Endothelial cell of umbilical vein (primary cell): ENCODE measurements at regions not wholly inside any gene's neighbourhood (a gene's known extent, or its start where the extent isn't known, plus 50 kb on each side); places are given as distances from the start of the nearest gene placed in this dataset.

ENCODE experiments used
- BruUV-seq: library from RNA; stranded (reverse); fragments of 400-500 nt; replicated peaks from 2 replicates; lab custom pipeline; 2021; lab: Mats Ljungman, UMichigan
- CTCF ChIA-PET: fragments of 300-600, 350-600 bp; sonication (Branson Sonifier 250); formaldehyde crosslinking; loops from one replicate; lab custom pipeline; 2021; ENCODE audit warnings: antibody characterized with exemption, inconsistent platforms; lab: Charles Lee
- POLR2A ChIA-PET: fragments of 300-600, 350-600 bp; sonication (Branson Sonifier 250); formaldehyde crosslinking; loops from one replicate; lab custom pipeline; 2021; ENCODE audit warnings: antibody characterized with exemption, inconsistent platforms; lab: Charles Lee
- DNase-seq: peaks from one replicate; pipeline ENCODE4 v3.0.0-alpha.2; 2011; ENCODE audit warnings: low read depth, low spot score
- FAIRE-seq: peaks from 2 replicates; lab custom pipeline; 2011; peaks lifted over from hg19 to GRCh38; lab: Jason Lieb, UNC
- H2AFZ ChIP-seq: 2 replicates; pipeline ENCODE4 v1.6.0; 2012; ENCODE audit warnings: low read depth, low read length, control low read depth, inconsistent platforms
- H3K27ac ChIP-seq: 2 replicates; pipeline ENCODE4 v1.5.1; 2011; ENCODE audit warnings: low read depth, mild to moderate bottlenecking, control low read depth, low read length, moderate library complexity; ENCODE audit not compliant: insufficient read depth
- H3K27me3 ChIP-seq, 2 experiments: 2 replicates each; pipeline versions ENCODE4 v1.6.0 to v1.6.1; 2011; ENCODE audit warnings: low read length in 2 of 2, mixed read lengths in 1 of 2; ENCODE audit not compliant: control insufficient read depth in 2 of 2, insufficient read depth in 2 of 2
- H3K36me3 ChIP-seq, 2 experiments: 2 replicates in 1 of 2; 3 replicates in 1 of 2; pipeline ENCODE4 v1.5.1; 2011; ENCODE audit warnings: low read length in 2 of 2, mild to moderate bottlenecking in 1 of 2, moderate library complexity in 1 of 2; ENCODE audit not compliant: control insufficient read depth in 2 of 2, insufficient read depth in 2 of 2; ENCODE audit errors: extremely low read depth in 1 of 2
- H3K4me1 ChIP-seq: 3 replicates; pipeline ENCODE4 v1.5.1; 2011; ENCODE audit warnings: mild to moderate bottlenecking, low read length; ENCODE audit not compliant: control insufficient read depth, insufficient read depth; ENCODE audit errors: extremely low read depth
- H3K4me2 ChIP-seq: 2 replicates; pipeline ENCODE4 v1.6.1; 2011; ENCODE audit warnings: low read length, control low read depth, mixed read lengths; ENCODE audit not compliant: insufficient read depth
- H3K4me3 ChIP-seq, 3 experiments: fragments of 200-600 bp in 1 of 3; sonication (generic), shearing (Covaris generic) in 1 of 3; replicated peaks in 1 of 3; 2 replicates each; pipeline ENCODE4 v1.5.1; 2011 to 2016; ENCODE audit warnings: control low read depth in 3 of 3, low read length in 3 of 3, mild to moderate bottlenecking in 2 of 3, inconsistent platforms in 1 of 3, low read depth in 1 of 3, moderate library complexity in 1 of 3; ENCODE audit not compliant: insufficient read depth in 1 of 3
- H3K79me2 ChIP-seq: 2 replicates; pipeline ENCODE4 v1.6.0; 2012; ENCODE audit warnings: low read length, inconsistent platforms; ENCODE audit not compliant: control insufficient read depth, insufficient read depth
- H3K9ac ChIP-seq: replicated peaks from 2 replicates; pipeline ENCODE3; 2011; ENCODE audit warnings: low read length, control low read depth; ENCODE audit not compliant: insufficient read depth; ENCODE audit errors: extremely low read depth
- H3K9me1 ChIP-seq: replicated peaks from 3 replicates; pipeline ENCODE4 v1.6.0; 2011; ENCODE audit warnings: mild to moderate bottlenecking, low read length; ENCODE audit not compliant: control insufficient read depth, insufficient read depth; ENCODE audit errors: extremely low read depth
- H3K9me3 ChIP-seq: replicated peaks from 2 replicates; pipeline ENCODE4 v1.5.1; 2012; ENCODE audit warnings: low read length, inconsistent platforms; ENCODE audit not compliant: control insufficient read depth, insufficient read depth
- H4K20me1 ChIP-seq: replicated peaks from 2 replicates; pipeline ENCODE3; 2011; ENCODE audit warnings: mild to moderate bottlenecking, low read length; ENCODE audit not compliant: control insufficient read depth, insufficient read depth; ENCODE audit errors: extremely low read depth
- EZH2 ChIP-seq: IDR thresholded peaks from 2 replicates; pipeline ENCODE4 v1.6.1; 2012; ENCODE audit warnings: borderline replicate concordance, low read depth, mild to moderate bottlenecking, moderate library complexity, low read length, inconsistent platforms; ENCODE audit not compliant: severe bottlenecking
- FOS ChIP-seq: IDR thresholded peaks from 2 replicates; pipeline ENCODE4 v1.6.1; 2011; ENCODE audit warnings: mild to moderate bottlenecking, low read length, moderate library complexity, borderline replicate concordance; ENCODE audit not compliant: insufficient read depth
- GATA2 ChIP-seq: IDR thresholded peaks from 2 replicates; pipeline ENCODE4 v1.7.0; 2011; ENCODE audit warnings: low read depth, mild to moderate bottlenecking, moderate library complexity, mixed read lengths, low read length; ENCODE audit not compliant: insufficient read length, insufficient read depth
- JUN ChIP-seq: IDR thresholded peaks from 2 replicates; pipeline ENCODE4 v1.6.1; 2011; ENCODE audit warnings: borderline replicate concordance, low read depth; ENCODE audit not compliant: insufficient read length, insufficient read depth
- MYC ChIP-seq: IDR thresholded peaks from one replicate; pipeline ENCODE4 v1.6.1; 2011; ENCODE audit warnings: mild to moderate bottlenecking, low read depth, low read length
- POLR2A ChIP-seq: IDR thresholded peaks from 2 replicates; pipeline ENCODE4 v1.6.1; 2012; ENCODE audit warnings: low read depth, mild to moderate bottlenecking, control low read depth, low read length
- POLR2AphosphoS5 ChIP-seq: IDR thresholded peaks from 2 replicates; pipeline ENCODE4 v1.6.1; 2012; ENCODE audit warnings: low read depth, mild to moderate bottlenecking, control low read depth, low read length, moderate library complexity; ENCODE audit not compliant: insufficient read depth
- dilution Hi-C: fragments of 300-500 bp; cut with MboI; formaldehyde crosslinking; loops from one replicate; pipeline ENCODE4 v1.15.0; 2019; ENCODE audit warnings: low sequenced_read_pairs; ENCODE audit not compliant: extremely low pct_ligation_motif_present
- intact Hi-C: fragments of 100-400 bp; cut with micrococcal nuclease; formaldehyde crosslinking; loops from one replicate; pipeline ENCODE4 v1.10.0; 2022
- TF ChIP-seq, protein P1 (sequence below): IDR thresholded peaks from 2 replicates; pipeline ENCODE4 v1.6.1; 2011; ENCODE audit not compliant: insufficient read depth, insufficient read length
- TF ChIP-seq, protein P2 (sequence below), 2 donors: IDR thresholded peaks; 1 replicate in 1 of 2; 2 replicates in 1 of 2; pipeline ENCODE4 v1.5.1; 2011; ENCODE audit warnings: low read length in 2 of 2, mild to moderate bottlenecking in 2 of 2, moderate library complexity in 2 of 2, control low read depth in 1 of 2, inconsistent platforms in 1 of 2, low read depth in 1 of 2; ENCODE audit not compliant: insufficient read depth in 1 of 2; ENCODE audit errors: extremely low read depth in 1 of 2

- Histone ChIP-seq H3K36me3 (no peaks in the 10 kb centered on the region), H3K27me3 (no peaks in the 10 kb centered on the region), H2AFZ (no peak overlapping the region), H3K4me3 (no peak overlapping the region), H3K9ac (no peak overlapping the region), H3K9me3 (no peaks in the 10 kb centered on the region), H3K79me2 (no peaks in the 10 kb centered on the region), H3K4me1 (no peaks in the 10 kb centered on the region), H4K20me1 (no peaks in the 10 kb centered on the region), H3K4me2 (no peak overlapping the region), H3K27ac (no peak overlapping the region), H3K9me1 (no peaks in the 10 kb centered on the region)
- dilution Hi-C loops = no loop called here
- intact Hi-C loops = no loop called here
- DNase-seq = no peak
- POLR2A ChIA-PET = no interaction called here
- no peak for TF ChIP-seq MYC
- TF ChIP-seq GATA2 = no peak
- TF ChIP-seq FOS = no peak
- TF ChIP-seq, protein P1, sequence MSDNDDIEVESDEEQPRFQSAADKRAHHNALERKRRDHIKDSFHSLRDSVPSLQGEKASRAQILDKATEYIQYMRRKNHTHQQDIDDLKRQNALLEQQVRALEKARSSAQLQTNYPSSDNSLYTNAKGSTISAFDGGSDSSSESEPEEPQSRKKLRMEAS = no peak
- TF ChIP-seq POLR2AphosphoS5 = no peak
- no TSS peak for BruUV-seq
- no peak for FAIRE-seq
- CTCF ChIA-PET = no interaction called here
Observed at GRCh38 chr19:31174948-31175347, 174.3 kb downstream of the TSHZ3 start.

GRCh38 chr19:31173991-31174390 is 175.2 kb downstream of the TSHZ3 start:
- DNase-seq (no peak), FAIRE-seq (no peak)
- Histone ChIP-seq H3K4me1 (no peaks in the 10 kb centered on the region), H3K27ac (no peak overlapping the region), H3K4me2 (no peak overlapping the region), H3K36me3 (no peaks in the 10 kb centered on the region), H4K20me1 (no peaks in the 10 kb centered on the region), H2AFZ (no peak overlapping the region), H3K9ac (no peak overlapping the region), H3K79me2 (no peaks in the 10 kb centered on the region), H3K4me3 (no peak overlapping the region), H3K27me3 (no peaks in the 10 kb centered on the region), H3K9me1 (no peaks in the 10 kb centered on the region), H3K9me3 (no peaks in the 10 kb centered on the region)
- no TSS peak for BruUV-seq
- intact Hi-C loops (no loop called here), dilution Hi-C loops (no loop called here)
- TF ChIP-seq EZH2 (no peak), FOS (no peak), POLR2A (no peak), JUN (no peak), POLR2AphosphoS5 (no peak), GATA2 (no peak), MYC (no peak)
- TF ChIP-seq, protein P2, sequence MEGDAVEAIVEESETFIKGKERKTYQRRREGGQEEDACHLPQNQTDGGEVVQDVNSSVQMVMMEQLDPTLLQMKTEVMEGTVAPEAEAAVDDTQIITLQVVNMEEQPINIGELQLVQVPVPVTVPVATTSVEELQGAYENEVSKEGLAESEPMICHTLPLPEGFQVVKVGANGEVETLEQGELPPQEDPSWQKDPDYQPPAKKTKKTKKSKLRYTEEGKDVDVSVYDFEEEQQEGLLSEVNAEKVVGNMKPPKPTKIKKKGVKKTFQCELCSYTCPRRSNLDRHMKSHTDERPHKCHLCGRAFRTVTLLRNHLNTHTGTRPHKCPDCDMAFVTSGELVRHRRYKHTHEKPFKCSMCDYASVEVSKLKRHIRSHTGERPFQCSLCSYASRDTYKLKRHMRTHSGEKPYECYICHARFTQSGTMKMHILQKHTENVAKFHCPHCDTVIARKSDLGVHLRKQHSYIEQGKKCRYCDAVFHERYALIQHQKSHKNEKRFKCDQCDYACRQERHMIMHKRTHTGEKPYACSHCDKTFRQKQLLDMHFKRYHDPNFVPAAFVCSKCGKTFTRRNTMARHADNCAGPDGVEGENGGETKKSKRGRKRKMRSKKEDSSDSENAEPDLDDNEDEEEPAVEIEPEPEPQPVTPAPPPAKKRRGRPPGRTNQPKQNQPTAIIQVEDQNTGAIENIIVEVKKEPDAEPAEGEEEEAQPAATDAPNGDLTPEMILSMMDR (IDR thresholded peaks at IDR 0.05; ENCODE audit: extremely low read depth in 1 of 2, insufficient read depth in 1 of 2, low read depth in 1 of 2, low read length in 2 of 2) = no peak
- TF ChIP-seq, protein P1 = no peak
- POLR2A ChIA-PET = no interaction called here
- CTCF ChIA-PET = no interaction called here
